ENCODE measurements at regions not wholly inside any gene's neighbourhood (a gene's known extent, or its start where the extent isn't known, plus 50 kb on each side); places are given as distances from the start of the nearest gene placed in this dataset.

- TF ChIP-seq ZFX (IDR thresholded peaks at IDR 0.05) (no peak), CTCF (conservative IDR thresholded peaks at IDR 0.05) (no peak)
- no peak overlapping the region for H3K27ac ChIP-seq
Observed at GRCh38 chr6:132202574-132202973, 198.7 kb downstream of the MOXD1 start.

- TF ChIP-seq CTCF (conservative IDR thresholded peaks at IDR 0.05) = no peak
- no peak for TF ChIP-seq ZFX (IDR thresholded peaks at IDR 0.05)
- no peak overlapping the region for H3K27ac ChIP-seq
Observed at GRCh38 chr6:132199343-132199742, 201.9 kb downstream of the MOXD1 start.

- no peak for TF ChIP-seq CTCF (conservative IDR thresholded peaks at IDR 0.05)
- TF ChIP-seq ZFX (IDR thresholded peaks at IDR 0.05) = no peak
- no peak overlapping the region for H3K27ac ChIP-seq
Observed at GRCh38 chr6:132198896-132199295, 202.4 kb downstream of the MOXD1 start.

- TF ChIP-seq CTCF (conservative IDR thresholded peaks at IDR 0.05) (no peak), ZFX (IDR thresholded peaks at IDR 0.05) (no peak)
- no peak overlapping the region for H3K27ac ChIP-seq
Observed at GRCh38 chr6:132198040-132198439, 203.2 kb downstream of the MOXD1 start.

GRCh38 chr6:132194529-132194928, 206.7 kb downstream of the MOXD1 start:
- TF ChIP-seq CTCF (conservative IDR thresholded peaks at IDR 0.05) (no peak), ZFX (IDR thresholded peaks at IDR 0.05) (no peak)

GRCh38 chr6:132192631-132193030, 208.6 kb downstream of the MOXD1 start:
- TF ChIP-seq ZFX (IDR thresholded peaks at IDR 0.05) = no peak
- TF ChIP-seq CTCF (conservative IDR thresholded peaks at IDR 0.05) = no peak
- no peak overlapping the region for H3K27ac ChIP-seq

More at GRCh38 chr6:132194529-132194928, 206.7 kb downstream of the MOXD1 start:
- H3K27ac ChIP-seq = no peak overlapping the region

- TF ChIP-seq CTCF (conservative IDR thresholded peaks at IDR 0.05) (no peak), ZFX (IDR thresholded peaks at IDR 0.05) (no peak)
- H3K27ac ChIP-seq = no peak overlapping the region
Observed at GRCh38 chr6:132190815-132191175, 210.5 kb downstream of the MOXD1 start.
